ENCODE measurements at regions not wholly inside any gene's neighbourhood (a gene's known extent, or its start where the extent isn't known, plus 50 kb on each side); places are given as distances from the start of the nearest gene placed in this dataset.

DNA sequence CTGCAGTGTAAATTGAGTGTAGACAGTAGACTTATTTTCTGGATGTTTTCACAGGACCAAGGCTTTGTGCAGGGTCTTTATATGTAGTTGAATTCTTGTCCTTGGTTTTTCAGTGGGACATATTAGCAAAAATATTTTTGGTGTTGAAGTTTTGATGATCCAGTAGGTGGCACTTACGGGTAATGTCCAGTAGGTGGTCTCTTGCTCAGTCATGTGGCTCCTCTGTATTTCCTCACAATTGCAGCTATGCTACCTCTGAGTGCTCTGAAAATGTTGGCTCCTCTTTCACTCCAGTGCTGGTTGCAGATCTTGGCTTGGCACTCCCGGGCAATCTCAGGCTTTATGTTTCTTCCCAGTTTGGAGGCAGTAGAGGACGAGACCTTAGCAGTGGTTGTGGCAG, 419.8 kb upstream of the AMOT start:
- Histone ChIP-seq H2BK5ac (ENCODE audit: low read depth, low read length) (no peak overlapping the region), H3K23ac (ENCODE audit: insufficient read length) (no peak overlapping the region), H4K91ac (replicated peaks; ENCODE audit: insufficient read length, low read length) (no peak overlapping the region), H3K9ac (replicated peaks in 1 of 4; ENCODE audit: extremely low read depth in 1 of 4, low read depth in 3 of 4, low read length in 3 of 4) (no peak overlapping the region), H3K27ac (ENCODE audit: low read depth, low read length) (no peak overlapping the region), H4K5ac (ENCODE audit: insufficient read length, low read depth, low read length) (no peak overlapping the region), H2BK20ac (ENCODE audit: low read length) (no peak overlapping the region), H3K4me1 (replicated peaks in 1 of 4; ENCODE audit: control insufficient read depth in 3 of 4, insufficient read depth in 4 of 4, low read length in 3 of 4) (no peaks in the 10 kb centered on the region; a peak in 1 of 7 replicates), H3K4ac (replicated peaks; ENCODE audit: insufficient read length, low read depth, low read length) (no peak overlapping the region), H4K20me1 (replicated peaks in 1 of 2; ENCODE audit: control insufficient read depth in 1 of 2, insufficient read depth in 2 of 2, low read length in 2 of 2) (no peaks in the 10 kb centered on the region), H3K14ac (ENCODE audit: insufficient read length) (no peak overlapping the region), H3K9me3 (ENCODE audit: insufficient read depth in 2 of 2, low read depth in 1 of 2, low read length in 1 of 2) (no peaks in the 10 kb centered on the region), H3K36me3 (ENCODE audit: control insufficient read depth in 2 of 4, insufficient read depth in 4 of 4, low read length in 3 of 4) (no peaks in the 10 kb centered on the region), H2BK12ac (ENCODE audit: low read depth, low read length) (no peak overlapping the region), H3K23me2 (ENCODE audit: low read depth, low read length) (no peaks in the 10 kb centered on the region), H3K79me1 (ENCODE audit: low read depth, low read length) (no peaks in the 10 kb centered on the region), H2AFZ (ENCODE audit: low read length) (peak overlapping the region; percentile 76; the same call in 1 of the 2 replicates), H3K56ac (replicated peaks; ENCODE audit: insufficient read length, low read depth, low read length) (no peak overlapping the region), H3K18ac (ENCODE audit: extremely low read depth, low read length) (no peak overlapping the region), H2BK15ac (ENCODE audit: low read length) (no peak overlapping the region), H3K4me3 (ENCODE audit: extremely low read depth in 1 of 4, insufficient read depth in 2 of 4, low read depth in 3 of 4, low read length in 4 of 4) (no peak overlapping the region), H2BK120ac (replicated peaks; ENCODE audit: low read depth, low read length) (no peak overlapping the region), H4K8ac (ENCODE audit: extremely low read depth, insufficient read depth, low read length) (no peak overlapping the region), H2AK5ac (ENCODE audit: low read depth, low read length) (no peak overlapping the region), H3K79me2 (ENCODE audit: control insufficient read depth in 1 of 2, insufficient read depth in 2 of 2, low read length in 2 of 2) (no peaks in the 10 kb centered on the region), H3K27me3 (replicated peaks in 1 of 4; ENCODE audit: control insufficient read depth in 3 of 4, extremely low read depth in 1 of 4, insufficient read depth in 3 of 4, low read length in 3 of 4) (no peaks in the 10 kb centered on the region), H3K4me2 (ENCODE audit: insufficient read depth in 1 of 2, low read depth in 2 of 2, low read length in 2 of 2) (no peak overlapping the region)
- CTCF ChIA-PET (ENCODE audit: partially characterized antibody), result interaction anchor here (0.7 to 1.7 kb wide), 6 partner anchors 16 to 481 kb away, joined by 3 to 7 read pairs (median 3); no protein-coding TSS in a partner anchor
- peak; percentile 88 for FAIRE-seq
- POLR2A ChIA-PET (ENCODE audit: partially characterized antibody), result no interaction called here
- 52% methylated on average over 3 of the region's 3 CpGs; no CpG with 5 or more reads in 1 of the 2 experiments for WGBS, 2 experiments (ENCODE audit: extremely low coverage in 1 of 2, insufficient coverage in 1 of 2, insufficient read length in 1 of 2, insufficient replicate concordance in 2 of 2, low coverage in 1 of 2, low lambda C conversion rate in 2 of 2, missing lambda C conversion rate in 1 of 2)
- no peak for DNase-seq (ENCODE audit: low read depth in 1 of 2, low spot score in 2 of 2)
- TF ChIP-seq TCF12 (IDR thresholded peaks at IDR 0.05; ENCODE audit: low read depth, low read length), result no peak
- TF ChIP-seq, protein P1, sequence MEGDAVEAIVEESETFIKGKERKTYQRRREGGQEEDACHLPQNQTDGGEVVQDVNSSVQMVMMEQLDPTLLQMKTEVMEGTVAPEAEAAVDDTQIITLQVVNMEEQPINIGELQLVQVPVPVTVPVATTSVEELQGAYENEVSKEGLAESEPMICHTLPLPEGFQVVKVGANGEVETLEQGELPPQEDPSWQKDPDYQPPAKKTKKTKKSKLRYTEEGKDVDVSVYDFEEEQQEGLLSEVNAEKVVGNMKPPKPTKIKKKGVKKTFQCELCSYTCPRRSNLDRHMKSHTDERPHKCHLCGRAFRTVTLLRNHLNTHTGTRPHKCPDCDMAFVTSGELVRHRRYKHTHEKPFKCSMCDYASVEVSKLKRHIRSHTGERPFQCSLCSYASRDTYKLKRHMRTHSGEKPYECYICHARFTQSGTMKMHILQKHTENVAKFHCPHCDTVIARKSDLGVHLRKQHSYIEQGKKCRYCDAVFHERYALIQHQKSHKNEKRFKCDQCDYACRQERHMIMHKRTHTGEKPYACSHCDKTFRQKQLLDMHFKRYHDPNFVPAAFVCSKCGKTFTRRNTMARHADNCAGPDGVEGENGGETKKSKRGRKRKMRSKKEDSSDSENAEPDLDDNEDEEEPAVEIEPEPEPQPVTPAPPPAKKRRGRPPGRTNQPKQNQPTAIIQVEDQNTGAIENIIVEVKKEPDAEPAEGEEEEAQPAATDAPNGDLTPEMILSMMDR (IDR thresholded peaks at IDR 0.05; ENCODE audit: control extremely low read depth in 1 of 3, insufficient read depth in 1 of 3, low read depth in 1 of 3, low read length in 3 of 3), result peak in 2 of 3 experiments; percentile 34 to 57; a peak in 2 of 4 replicates
- no peak for TF ChIP-seq EGR1 (IDR thresholded peaks at IDR 0.05; ENCODE audit: borderline replicate concordance, low read depth, low read length)
- TF ChIP-seq CEBPB (IDR thresholded peaks at IDR 0.05; ENCODE audit: low read depth, low read length), result 0 out of 2 replicates have a peak, but pooled peaks have one; percentile 28
- TF ChIP-seq FOSL1 (IDR thresholded peaks at IDR 0.05; ENCODE audit: insufficient read depth, low read depth, low read length), result no peak
- no peak for TF ChIP-seq EP300 (IDR thresholded peaks at IDR 0.05; ENCODE audit: borderline replicate concordance in 1 of 2, low read depth in 2 of 2, low read length in 2 of 2)
- TF ChIP-seq TAF7 (optimal IDR thresholded peaks at IDR 0.05; ENCODE audit: borderline replicate concordance, low read depth, low read length), result no peak
- peak; percentile 64 to 69 for TF ChIP-seq RAD21 (IDR thresholded peaks at IDR 0.05 in 1 of 2, conservative IDR thresholded peaks at IDR 0.05 in 1 of 2; ENCODE audit: low read depth in 2 of 2, low read length in 2 of 2)
- TF ChIP-seq NRF1 (IDR thresholded peaks at IDR 0.05; ENCODE audit: low read depth, low read length), result no peak
- TF ChIP-seq MAFK (IDR thresholded peaks at IDR 0.05; ENCODE audit: low read depth, low read length), result no peak
- no peak for TF ChIP-seq BRCA1 (IDR thresholded peaks at IDR 0.05; ENCODE audit: low read depth, low read length)
